Left lung (tissue), 4 donors: ENCODE measurements at regions not wholly inside any gene's neighbourhood (a gene's known extent, or its start where the extent isn't known, plus 50 kb on each side); places are given as distances from the start of the nearest gene placed in this dataset.

Experiments
- ATAC-seq: fragments of 200-7000 bp; cut with Tn5 transposase; one replicate; pipeline ENCODE4 v1.9.1; 2020; ENCODE audit warnings: moderate library complexity
- DNase-seq, 4 donors: peaks; one replicate each; pipeline ENCODE4 v3.0.0-alpha.2; 2013 to 2020
- H3K27ac ChIP-seq, 2 donors: fragments of 200-600 bp; sonication (generic) in 1 of 2; one replicate each; pipeline versions ENCODE4 v1.5.0 to v1.8.0; 2020 to 2021
- H3K27me3 ChIP-seq, 2 donors: fragments of 200-600 bp; sonication (generic) in 1 of 2; one replicate each; pipeline versions ENCODE4 v1.5.0 to v1.8.0; 2020 to 2021
- H3K36me3 ChIP-seq, 2 donors: fragments of 200-600 bp; sonication (generic) in 1 of 2; one replicate each; pipeline versions ENCODE4 v1.5.0 to v1.8.0; 2020 to 2021
- H3K4me1 ChIP-seq, 2 donors: fragments of 200-600 bp; one replicate each; pipeline ENCODE4 v1.8.0; 2021
- H3K4me3 ChIP-seq, 2 donors: fragments of 200-600 bp; sonication (generic) in 1 of 2; one replicate each; pipeline versions ENCODE4 v1.5.0 to v1.8.0; 2020 to 2021; ENCODE audit warnings: mild to moderate bottlenecking in 1 of 2
- H3K9me3 ChIP-seq, 2 donors: fragments of 200-600 bp; sonication (generic) in 1 of 2; one replicate each; pipeline versions ENCODE4 v1.5.0 to v1.8.0; 2020 to 2021
- intact Hi-C, 2 donors: fragments of 100-400 bp; cut with DNase I; formaldehyde crosslinking; loops; one replicate each; pipeline versions ENCODE4 v1.11.2 to v1.14.2; 2022
- TF ChIP-seq, protein P1 (sequence below), 2 donors: fragments of 200-600 bp; sonication (generic) in 1 of 2; IDR thresholded peaks; one replicate each; pipeline versions ENCODE4 v1.5.0 to v1.8.0; 2021; ENCODE audit warnings: antibody characterized with exemption in 2 of 2
- donor health status: DM: no; HTN: yes; CAD: no.
- donor health status: DM: no; HTN: no; CAD: no.

DNA sequence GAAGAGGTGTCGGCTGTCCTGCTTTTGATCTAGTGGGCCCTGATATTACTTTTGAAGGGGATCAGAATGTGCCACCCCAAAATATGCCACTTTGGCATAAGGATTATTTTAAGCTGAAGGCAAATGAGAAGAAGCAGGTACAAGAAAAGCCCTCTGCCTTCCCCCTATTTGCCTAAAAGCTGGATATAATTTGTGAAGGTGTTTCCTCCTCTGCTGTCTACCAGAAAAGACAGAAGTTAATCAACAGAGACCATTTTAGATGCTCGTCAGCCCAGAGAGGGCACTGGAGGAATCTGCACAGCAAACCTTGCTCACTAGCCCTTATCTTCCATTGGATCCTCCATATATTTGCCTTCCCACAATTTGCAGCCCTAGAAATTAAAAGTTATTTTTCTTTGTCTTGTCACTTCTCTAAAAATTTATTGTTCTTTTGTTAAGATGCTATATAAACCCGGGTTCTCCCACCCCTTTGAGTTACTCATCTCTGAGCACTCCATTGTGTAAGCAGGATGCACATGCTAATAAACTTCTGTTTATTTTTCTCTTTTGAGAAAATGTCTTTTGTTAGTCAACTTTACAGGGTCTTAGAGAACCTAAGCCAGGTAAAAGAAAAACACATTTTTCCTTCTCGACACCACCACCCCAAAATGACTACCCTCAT, 163.2 kb upstream of the SLC1A4 start:
- intact Hi-C loops: no loop called here
- H3K9me3 ChIP-seq: no peaks in the 10 kb centered on the region
- H3K36me3 ChIP-seq: no peaks in the 10 kb centered on the region
- ATAC-seq: no peak
- H3K4me3 ChIP-seq: no peak overlapping the region
- TF ChIP-seq, protein P1, sequence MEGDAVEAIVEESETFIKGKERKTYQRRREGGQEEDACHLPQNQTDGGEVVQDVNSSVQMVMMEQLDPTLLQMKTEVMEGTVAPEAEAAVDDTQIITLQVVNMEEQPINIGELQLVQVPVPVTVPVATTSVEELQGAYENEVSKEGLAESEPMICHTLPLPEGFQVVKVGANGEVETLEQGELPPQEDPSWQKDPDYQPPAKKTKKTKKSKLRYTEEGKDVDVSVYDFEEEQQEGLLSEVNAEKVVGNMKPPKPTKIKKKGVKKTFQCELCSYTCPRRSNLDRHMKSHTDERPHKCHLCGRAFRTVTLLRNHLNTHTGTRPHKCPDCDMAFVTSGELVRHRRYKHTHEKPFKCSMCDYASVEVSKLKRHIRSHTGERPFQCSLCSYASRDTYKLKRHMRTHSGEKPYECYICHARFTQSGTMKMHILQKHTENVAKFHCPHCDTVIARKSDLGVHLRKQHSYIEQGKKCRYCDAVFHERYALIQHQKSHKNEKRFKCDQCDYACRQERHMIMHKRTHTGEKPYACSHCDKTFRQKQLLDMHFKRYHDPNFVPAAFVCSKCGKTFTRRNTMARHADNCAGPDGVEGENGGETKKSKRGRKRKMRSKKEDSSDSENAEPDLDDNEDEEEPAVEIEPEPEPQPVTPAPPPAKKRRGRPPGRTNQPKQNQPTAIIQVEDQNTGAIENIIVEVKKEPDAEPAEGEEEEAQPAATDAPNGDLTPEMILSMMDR (IDR thresholded peaks at IDR 0.05): no peak
- DNase-seq: no peak
- H3K27ac ChIP-seq: no peak overlapping the region
- peaks cover 0 to 13% of the 10 kb centered on the region in 2 donors for H3K4me1 ChIP-seq
- no peaks in the 10 kb centered on the region for H3K27me3 ChIP-seq

DNA sequence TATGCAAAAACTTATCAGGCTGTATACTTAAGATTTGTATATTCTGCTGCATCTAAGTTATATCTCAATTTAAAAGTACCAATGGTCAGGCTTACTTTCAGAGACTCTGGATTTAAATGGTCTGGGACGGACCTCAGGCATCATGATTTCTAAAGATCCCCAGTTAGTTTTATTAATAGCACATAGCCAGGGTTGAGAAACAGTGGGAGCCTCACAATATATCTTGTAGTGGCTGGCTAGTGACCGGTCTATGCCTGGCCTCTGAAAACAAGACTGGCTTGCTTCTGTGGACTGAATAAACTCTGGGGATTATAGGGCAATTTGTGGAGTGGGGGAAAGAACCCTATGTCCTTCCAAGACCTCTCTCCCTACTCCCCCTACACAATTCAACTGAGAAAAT, 162.5 kb upstream of the SLC1A4 start:
- H3K4me3 ChIP-seq: no peak overlapping the region

DNA sequence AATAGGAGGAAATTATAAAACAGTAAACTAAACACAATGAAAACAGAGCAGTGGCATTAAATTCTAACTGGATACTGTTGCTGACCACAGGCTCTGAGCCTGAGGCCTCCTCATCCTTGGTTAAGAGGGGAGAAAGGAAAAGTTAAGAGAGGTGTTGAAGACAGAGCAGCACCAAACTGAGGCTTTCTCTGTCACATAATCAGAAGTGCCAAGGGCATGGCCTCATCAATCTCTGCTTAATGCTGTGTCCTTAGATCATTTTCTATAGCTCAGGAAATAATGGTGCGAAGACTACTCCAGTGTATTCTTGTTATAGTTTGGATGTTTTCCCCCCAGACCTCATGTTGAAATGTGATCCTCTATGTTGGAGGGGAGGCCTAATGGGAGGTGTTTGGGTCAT, 160.9 kb upstream of the SLC1A4 start:
- Histone ChIP-seq H3K27ac (no peak overlapping the region), H3K27me3 (no peaks in the 10 kb centered on the region), H3K36me3 (no peaks in the 10 kb centered on the region), H3K4me3 (no peak overlapping the region), H3K9me3 (no peaks in the 10 kb centered on the region), H3K4me1 (peaks cover 0 to 27% of the 10 kb centered on the region in 2 donors)
- intact Hi-C loops: no loop called here
- DNase-seq (no peak), ATAC-seq (no peak)
- TF ChIP-seq, protein P1 (IDR thresholded peaks at IDR 0.05): no peak

More for the DNA sequence above, 162.5 kb upstream of the SLC1A4 start:
- DNase-seq (no peak), ATAC-seq (no peak)
- no peaks in the 10 kb centered on the region for H3K36me3 ChIP-seq
- H3K9me3 ChIP-seq: no peaks in the 10 kb centered on the region
- H3K27me3 ChIP-seq: no peaks in the 10 kb centered on the region
- H3K27ac ChIP-seq: no peak overlapping the region
- H3K4me1 ChIP-seq: peaks cover 0 to 20% of the 10 kb centered on the region in 2 donors
- TF ChIP-seq, protein P1 (IDR thresholded peaks at IDR 0.05): no peak
- intact Hi-C loops: no loop called here

DNA sequence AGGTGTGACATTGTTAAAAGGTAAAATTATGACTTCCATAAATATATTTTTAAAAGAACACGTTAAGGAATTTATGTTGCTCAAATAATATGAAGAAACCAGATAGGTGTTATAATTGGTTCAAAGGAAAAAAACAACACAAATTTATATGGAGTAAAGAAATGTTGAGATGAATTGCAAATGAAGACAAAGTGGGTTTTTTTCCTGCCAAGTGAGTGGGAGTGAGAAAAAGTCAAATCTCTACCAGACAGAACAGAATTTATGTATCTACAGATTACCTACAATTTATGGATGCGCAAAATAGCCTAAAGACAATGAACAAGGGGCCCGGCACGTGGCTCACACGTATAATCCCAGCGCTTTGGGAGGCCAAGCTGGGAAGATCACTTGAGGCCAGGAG, 159.7 kb upstream of the SLC1A4 start:
- Histone ChIP-seq H3K27me3 (no peaks in the 10 kb centered on the region), H3K27ac (no peak overlapping the region), H3K4me1 (peaks cover 0 to 28% of the 10 kb centered on the region in 2 donors), H3K4me3 (no peak overlapping the region), H3K36me3 (no peaks in the 10 kb centered on the region), H3K9me3 (no peaks in the 10 kb centered on the region)
- TF ChIP-seq, protein P1 (IDR thresholded peaks at IDR 0.05): no peak
- ATAC-seq (no peak), DNase-seq (no peak)
- intact Hi-C loops: no loop called here

DNA sequence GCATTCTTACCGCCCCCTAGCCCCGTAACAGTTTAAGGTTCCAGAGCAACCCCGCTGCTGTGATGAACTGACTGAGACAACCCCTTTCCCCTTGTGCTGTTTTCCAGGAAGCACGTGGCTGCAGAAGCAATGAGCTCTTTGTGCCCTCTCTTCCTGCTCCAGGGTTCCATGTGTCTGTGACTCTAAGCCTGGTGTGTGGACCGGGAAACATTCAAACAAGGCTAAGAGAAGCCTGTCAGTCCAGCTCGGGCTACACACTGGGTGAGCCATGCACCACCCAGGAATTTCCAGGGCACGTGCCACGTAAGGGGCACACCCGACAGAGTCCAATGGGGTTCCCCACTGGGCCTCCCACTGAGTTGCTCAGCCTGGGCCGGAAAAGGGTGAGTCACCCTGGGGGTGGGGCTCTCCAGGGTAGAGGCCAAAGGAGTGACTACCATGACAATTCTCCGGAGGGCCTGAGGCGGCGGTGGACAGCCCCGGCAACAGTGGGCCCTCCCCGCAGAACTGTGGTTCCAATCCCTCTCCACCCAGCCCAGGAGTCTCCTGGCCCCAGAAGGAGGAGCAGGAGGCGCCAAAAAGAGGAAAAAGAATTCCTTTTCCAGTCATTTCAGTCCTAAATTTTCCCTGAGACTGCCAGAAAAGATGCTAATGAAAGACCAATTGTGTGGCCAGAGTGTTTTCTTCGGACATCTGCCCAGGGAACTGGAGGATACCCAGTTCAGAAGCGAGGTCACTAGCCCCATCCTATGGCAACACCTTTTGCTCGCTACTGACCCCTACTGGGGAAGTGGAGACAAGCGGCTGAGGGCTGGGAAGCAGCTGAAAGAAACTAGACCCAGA, 157.8 kb upstream of the SLC1A4 start:
- no peak overlapping the region for H3K4me3 ChIP-seq
- no peaks in the 10 kb centered on the region for H3K36me3 ChIP-seq
- peak; percentile 95 for ATAC-seq
- intact Hi-C loops: no loop called here
- peak overlapping the region; percentile 45 to 93 for H3K27ac ChIP-seq
- H3K9me3 ChIP-seq: no peaks in the 10 kb centered on the region
- peak in 2 of 4 donors; percentile 92 to 96 for DNase-seq
- H3K27me3 ChIP-seq: no peaks in the 10 kb centered on the region
- peaks cover 0 to 22% of the 10 kb centered on the region in 2 donors for H3K4me1 ChIP-seq
- TF ChIP-seq, protein P1 (IDR thresholded peaks at IDR 0.05): peak; percentile 75 to 90
